C4-2B (cell line): ENCODE measurements at regions not wholly inside any gene's neighbourhood (a gene's known extent, or its start where the extent isn't known, plus 50 kb on each side); places are given as distances from the start of the nearest gene placed in this dataset.

Experiments used
- ZFX ChIP-seq: fragments of 450-650 bp; IDR thresholded peaks from 2 replicates; pipeline ENCODE4 v1.6.1; 2017
- TF ChIP-seq, protein P1 (sequence below): fragments of 450-650 bp; conservative IDR thresholded peaks from 2 replicates; pipeline ENCODE4 v1.5.1; 2017; ENCODE audit warnings: mild to moderate bottlenecking

DNA sequence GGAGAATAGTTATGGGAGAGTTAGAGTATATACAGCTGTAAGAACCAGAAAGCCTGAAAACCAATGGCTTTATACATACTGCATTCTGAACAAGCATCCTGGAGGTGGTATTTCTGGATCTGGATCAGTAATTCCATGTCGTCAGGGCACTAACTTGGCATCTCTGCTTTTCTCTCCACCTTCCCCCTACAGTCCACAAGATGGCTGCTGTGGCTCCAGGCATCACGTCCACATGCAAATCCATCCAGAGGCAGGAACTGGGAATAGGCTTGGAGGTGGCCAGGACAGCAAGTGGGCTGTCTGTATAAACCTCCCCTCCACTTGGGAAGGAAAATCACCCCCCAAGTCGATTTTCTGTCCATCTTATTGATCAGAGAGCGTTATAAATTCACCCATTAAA is 86.2 kb upstream of the WDR26 start:
- TF ChIP-seq, protein P1, sequence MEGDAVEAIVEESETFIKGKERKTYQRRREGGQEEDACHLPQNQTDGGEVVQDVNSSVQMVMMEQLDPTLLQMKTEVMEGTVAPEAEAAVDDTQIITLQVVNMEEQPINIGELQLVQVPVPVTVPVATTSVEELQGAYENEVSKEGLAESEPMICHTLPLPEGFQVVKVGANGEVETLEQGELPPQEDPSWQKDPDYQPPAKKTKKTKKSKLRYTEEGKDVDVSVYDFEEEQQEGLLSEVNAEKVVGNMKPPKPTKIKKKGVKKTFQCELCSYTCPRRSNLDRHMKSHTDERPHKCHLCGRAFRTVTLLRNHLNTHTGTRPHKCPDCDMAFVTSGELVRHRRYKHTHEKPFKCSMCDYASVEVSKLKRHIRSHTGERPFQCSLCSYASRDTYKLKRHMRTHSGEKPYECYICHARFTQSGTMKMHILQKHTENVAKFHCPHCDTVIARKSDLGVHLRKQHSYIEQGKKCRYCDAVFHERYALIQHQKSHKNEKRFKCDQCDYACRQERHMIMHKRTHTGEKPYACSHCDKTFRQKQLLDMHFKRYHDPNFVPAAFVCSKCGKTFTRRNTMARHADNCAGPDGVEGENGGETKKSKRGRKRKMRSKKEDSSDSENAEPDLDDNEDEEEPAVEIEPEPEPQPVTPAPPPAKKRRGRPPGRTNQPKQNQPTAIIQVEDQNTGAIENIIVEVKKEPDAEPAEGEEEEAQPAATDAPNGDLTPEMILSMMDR, result no peak
- TF ChIP-seq ZFX, result no peak
